Tibial nerve (tissue), 3 donors: ENCODE measurements at regions not wholly inside any gene's neighbourhood (a gene's known extent, or its start where the extent isn't known, plus 50 kb on each side); places are given as distances from the start of the nearest gene placed in this dataset.

Experiments used
- POLR2A ChIP-seq, 2 donors: fragments of 450-650 bp; IDR thresholded peaks; one replicate each; pipeline ENCODE4 v1.6.1; 2017; ENCODE audit warnings: antibody characterized with exemption in 2 of 2, mild to moderate bottlenecking in 2 of 2, moderate library complexity in 2 of 2
- TF ChIP-seq, protein P1 (sequence below), 5 experiments: fragments of 200-600 bp in 3 of 5; fragments of 450-650 bp in 2 of 5; sonication (generic) in 3 of 5; IDR thresholded peaks; one replicate each; pipeline ENCODE4 v1.5.1; 2016 to 2019; ENCODE audit warnings: antibody characterized with exemption in 5 of 5, mild to moderate bottlenecking in 3 of 5, moderate library complexity in 2 of 5

DNA sequence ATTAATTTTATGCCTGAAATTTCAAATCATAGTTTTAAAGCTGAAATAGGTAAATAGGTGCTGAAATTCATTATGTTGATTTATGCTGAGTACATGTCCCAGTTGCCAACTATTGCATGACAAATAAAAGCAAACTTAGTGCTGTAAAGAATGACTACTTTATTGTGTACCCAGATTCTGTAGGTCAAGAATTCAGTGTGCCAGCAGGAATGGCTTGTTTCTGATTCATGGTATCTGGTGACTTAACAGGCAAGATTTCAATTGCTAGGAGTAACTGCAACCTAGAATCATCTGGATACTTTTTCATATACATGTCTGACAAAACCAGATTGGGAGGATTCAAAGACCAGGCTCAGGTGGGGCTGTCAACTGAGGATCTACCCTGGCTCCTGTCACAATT is 678.4 kb upstream of the ADAMTS5 start:
- no peak for TF ChIP-seq POLR2A (IDR thresholded peaks at IDR 0.05)
- TF ChIP-seq, protein P1, sequence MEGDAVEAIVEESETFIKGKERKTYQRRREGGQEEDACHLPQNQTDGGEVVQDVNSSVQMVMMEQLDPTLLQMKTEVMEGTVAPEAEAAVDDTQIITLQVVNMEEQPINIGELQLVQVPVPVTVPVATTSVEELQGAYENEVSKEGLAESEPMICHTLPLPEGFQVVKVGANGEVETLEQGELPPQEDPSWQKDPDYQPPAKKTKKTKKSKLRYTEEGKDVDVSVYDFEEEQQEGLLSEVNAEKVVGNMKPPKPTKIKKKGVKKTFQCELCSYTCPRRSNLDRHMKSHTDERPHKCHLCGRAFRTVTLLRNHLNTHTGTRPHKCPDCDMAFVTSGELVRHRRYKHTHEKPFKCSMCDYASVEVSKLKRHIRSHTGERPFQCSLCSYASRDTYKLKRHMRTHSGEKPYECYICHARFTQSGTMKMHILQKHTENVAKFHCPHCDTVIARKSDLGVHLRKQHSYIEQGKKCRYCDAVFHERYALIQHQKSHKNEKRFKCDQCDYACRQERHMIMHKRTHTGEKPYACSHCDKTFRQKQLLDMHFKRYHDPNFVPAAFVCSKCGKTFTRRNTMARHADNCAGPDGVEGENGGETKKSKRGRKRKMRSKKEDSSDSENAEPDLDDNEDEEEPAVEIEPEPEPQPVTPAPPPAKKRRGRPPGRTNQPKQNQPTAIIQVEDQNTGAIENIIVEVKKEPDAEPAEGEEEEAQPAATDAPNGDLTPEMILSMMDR (IDR thresholded peaks at IDR 0.05), result no peak
